ENCODE measurements at regions not wholly inside any gene's neighbourhood (a gene's known extent, or its start where the extent isn't known, plus 50 kb on each side); places are given as distances from the start of the nearest gene placed in this dataset.

GRCh38 chr2:236336575-236337464 is 72.6 kb upstream of the ASB18 start:
- TF ChIP-seq CTCF (IDR thresholded peaks at IDR 0.05; ENCODE audit: poor library complexity, severe bottlenecking), result no peak
- TF ChIP-seq REST (IDR thresholded peaks at IDR 0.05; ENCODE audit: borderline replicate concordance), result no peak
- TF ChIP-seq EZH2 (IDR thresholded peaks at IDR 0.05; ENCODE audit: borderline replicate concordance, insufficient read depth, low read length, poor library complexity, severe bottlenecking), result no peak
- TF ChIP-seq POLR2AphosphoS5 (IDR thresholded peaks at IDR 0.05), result no peak

All from neural cell (in vitro differentiated cells).